ENCODE measurements at regions not wholly inside any gene's neighbourhood (a gene's known extent, or its start where the extent isn't known, plus 50 kb on each side); places are given as distances from the start of the nearest gene placed in this dataset.

DNA sequence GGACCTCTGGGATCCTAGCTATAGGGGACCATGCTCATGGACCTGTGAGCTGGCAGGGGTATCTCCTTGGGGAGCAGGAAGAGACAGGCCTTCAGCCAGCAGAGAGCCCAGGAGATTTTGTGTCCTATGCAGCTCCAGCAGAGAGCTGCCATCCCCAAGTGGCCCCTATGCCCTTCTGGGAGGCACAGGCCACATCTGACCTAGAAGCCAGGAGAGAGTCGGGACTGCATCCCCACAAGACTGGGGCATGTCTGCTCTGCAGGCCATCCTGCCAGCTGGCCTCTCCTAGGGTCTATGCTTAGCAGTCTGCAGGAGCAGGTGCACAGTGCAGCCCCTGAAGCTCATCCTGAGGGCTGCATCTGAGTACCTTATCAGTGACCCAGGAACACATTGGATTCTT lies 279.5 kb downstream of the KIF2B start:
- no peaks in the 10 kb centered on the region for H3K9me2 ChIP-seq (replicated peaks; ENCODE audit: low read depth, low read length)
- no peak overlapping the region for H2AFZ ChIP-seq (ENCODE audit: low read length)
- no peaks in the 10 kb centered on the region for H3K79me2 ChIP-seq (ENCODE audit: insufficient read depth, low read length)
- no peaks in the 10 kb centered on the region for H4K20me1 ChIP-seq (ENCODE audit: insufficient read depth, low read length, poor library complexity, severe bottlenecking)
- no peak overlapping the region for H3K4me3 ChIP-seq (ENCODE audit: low read length, poor library complexity, severe bottlenecking)
- H3K9ac ChIP-seq (ENCODE audit: low read depth, low read length, poor library complexity, severe bottlenecking) = no peak overlapping the region
- H3F3A ChIP-seq (ENCODE audit: low read depth) = no peaks in the 10 kb centered on the region
- no peak overlapping the region for H3K4me2 ChIP-seq (ENCODE audit: low read depth, low read length, poor library complexity, severe bottlenecking)
- H3K36me3 ChIP-seq (ENCODE audit: insufficient read depth, low read length) = no peaks in the 10 kb centered on the region
- TF ChIP-seq EZH2phosphoT487 (IDR thresholded peaks at IDR 0.05; ENCODE audit: borderline replicate concordance) = no peak
- TF ChIP-seq, protein P1, sequence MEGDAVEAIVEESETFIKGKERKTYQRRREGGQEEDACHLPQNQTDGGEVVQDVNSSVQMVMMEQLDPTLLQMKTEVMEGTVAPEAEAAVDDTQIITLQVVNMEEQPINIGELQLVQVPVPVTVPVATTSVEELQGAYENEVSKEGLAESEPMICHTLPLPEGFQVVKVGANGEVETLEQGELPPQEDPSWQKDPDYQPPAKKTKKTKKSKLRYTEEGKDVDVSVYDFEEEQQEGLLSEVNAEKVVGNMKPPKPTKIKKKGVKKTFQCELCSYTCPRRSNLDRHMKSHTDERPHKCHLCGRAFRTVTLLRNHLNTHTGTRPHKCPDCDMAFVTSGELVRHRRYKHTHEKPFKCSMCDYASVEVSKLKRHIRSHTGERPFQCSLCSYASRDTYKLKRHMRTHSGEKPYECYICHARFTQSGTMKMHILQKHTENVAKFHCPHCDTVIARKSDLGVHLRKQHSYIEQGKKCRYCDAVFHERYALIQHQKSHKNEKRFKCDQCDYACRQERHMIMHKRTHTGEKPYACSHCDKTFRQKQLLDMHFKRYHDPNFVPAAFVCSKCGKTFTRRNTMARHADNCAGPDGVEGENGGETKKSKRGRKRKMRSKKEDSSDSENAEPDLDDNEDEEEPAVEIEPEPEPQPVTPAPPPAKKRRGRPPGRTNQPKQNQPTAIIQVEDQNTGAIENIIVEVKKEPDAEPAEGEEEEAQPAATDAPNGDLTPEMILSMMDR (conservative IDR thresholded peaks at IDR 0.05; ENCODE audit: low read length) = no peak
- no peaks in the 10 kb centered on the region for H3K27me3 ChIP-seq (ENCODE audit: insufficient read depth, low read length, poor library complexity, severe bottlenecking)
- H3K9me3 ChIP-seq (ENCODE audit: insufficient read depth, low read depth, low read length) = peaks cover 6% of the 10 kb centered on the region; the same call in 1 of the 2 replicates
- H3K4me1 ChIP-seq (ENCODE audit: insufficient read depth, low read length, poor library complexity, severe bottlenecking) = no peaks in the 10 kb centered on the region

DNA sequence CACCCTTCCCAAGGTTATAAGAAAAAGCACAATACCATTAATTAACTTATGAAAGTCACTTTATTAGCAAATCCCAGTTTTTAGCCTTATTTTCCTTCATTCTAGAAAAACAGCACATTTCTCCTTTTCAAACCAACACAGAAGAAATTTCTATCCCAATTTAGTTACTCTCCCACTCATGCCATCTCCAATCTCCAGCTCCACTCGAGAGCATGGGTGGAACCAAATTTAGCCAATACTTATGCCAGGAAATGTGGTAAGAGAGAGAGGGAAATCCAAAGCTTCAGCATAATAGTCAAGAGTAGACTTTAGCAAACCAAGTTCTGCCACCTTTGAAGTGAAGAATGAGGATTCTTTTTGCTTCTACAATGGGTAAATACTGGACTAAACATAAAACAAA lies 288.8 kb downstream of the KIF2B start:
- Histone ChIP-seq H3F3A (ENCODE audit: low read depth) (no peaks in the 10 kb centered on the region), H3K9ac (ENCODE audit: low read depth, low read length, poor library complexity, severe bottlenecking) (no peak overlapping the region), H3K27me3 (ENCODE audit: insufficient read depth, low read length, poor library complexity, severe bottlenecking) (no peaks in the 10 kb centered on the region), H4K20me1 (ENCODE audit: insufficient read depth, low read length, poor library complexity, severe bottlenecking) (no peaks in the 10 kb centered on the region), H3K4me1 (ENCODE audit: insufficient read depth, low read length, poor library complexity, severe bottlenecking) (no peaks in the 10 kb centered on the region), H3K4me3 (ENCODE audit: low read length, poor library complexity, severe bottlenecking) (no peak overlapping the region), H3K9me2 (replicated peaks; ENCODE audit: low read depth, low read length) (no peaks in the 10 kb centered on the region), H3K4me2 (ENCODE audit: low read depth, low read length, poor library complexity, severe bottlenecking) (no peak overlapping the region), H3K36me3 (ENCODE audit: insufficient read depth, low read length) (no peaks in the 10 kb centered on the region), H3K9me3 (ENCODE audit: insufficient read depth, low read depth, low read length) (no peaks in the 10 kb centered on the region), H2AFZ (ENCODE audit: low read length) (no peak overlapping the region), H3K79me2 (ENCODE audit: insufficient read depth, low read length) (no peaks in the 10 kb centered on the region)
- TF ChIP-seq EZH2phosphoT487 (IDR thresholded peaks at IDR 0.05; ENCODE audit: borderline replicate concordance) = no peak
- TF ChIP-seq, protein P1 (conservative IDR thresholded peaks at IDR 0.05; ENCODE audit: low read length) = no peak

DNA sequence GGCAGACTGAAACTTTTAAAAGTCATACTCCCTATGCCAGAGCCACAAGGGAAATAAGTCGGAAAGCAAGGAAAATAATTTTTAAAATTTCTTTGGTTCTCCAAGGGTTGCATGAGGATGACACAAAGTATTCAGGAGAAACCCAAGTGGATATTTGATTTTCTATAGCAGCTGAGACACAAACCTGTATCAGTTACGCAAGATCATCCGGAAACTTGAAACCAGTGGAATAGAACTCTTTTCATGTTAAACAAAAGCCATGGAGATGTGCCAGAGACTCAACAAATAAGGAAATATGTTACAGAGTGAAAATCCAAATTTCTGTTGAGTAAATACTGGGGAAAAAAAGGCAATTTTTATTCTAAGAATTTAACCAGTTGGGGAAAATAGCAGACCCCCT lies 294.7 kb downstream of the KIF2B start:
- Histone ChIP-seq H3K79me2 (ENCODE audit: insufficient read depth, low read length) (no peaks in the 10 kb centered on the region), H3F3A (ENCODE audit: low read depth) (no peaks in the 10 kb centered on the region), H4K20me1 (ENCODE audit: insufficient read depth, low read length, poor library complexity, severe bottlenecking) (no peaks in the 10 kb centered on the region), H3K9me2 (replicated peaks; ENCODE audit: low read depth, low read length) (no peaks in the 10 kb centered on the region), H3K9me3 (ENCODE audit: insufficient read depth, low read depth, low read length) (no peaks in the 10 kb centered on the region), H3K9ac (ENCODE audit: low read depth, low read length, poor library complexity, severe bottlenecking) (no peak overlapping the region), H2AFZ (ENCODE audit: low read length) (no peak overlapping the region), H3K36me3 (ENCODE audit: insufficient read depth, low read length) (no peaks in the 10 kb centered on the region), H3K4me1 (ENCODE audit: insufficient read depth, low read length, poor library complexity, severe bottlenecking) (no peaks in the 10 kb centered on the region), H3K4me3 (ENCODE audit: low read length, poor library complexity, severe bottlenecking) (no peak overlapping the region), H3K4me2 (ENCODE audit: low read depth, low read length, poor library complexity, severe bottlenecking) (no peak overlapping the region), H3K27me3 (ENCODE audit: insufficient read depth, low read length, poor library complexity, severe bottlenecking) (no peaks in the 10 kb centered on the region)
- TF ChIP-seq, protein P1 (conservative IDR thresholded peaks at IDR 0.05; ENCODE audit: low read length) = no peak
- TF ChIP-seq EZH2phosphoT487 (IDR thresholded peaks at IDR 0.05; ENCODE audit: borderline replicate concordance) = no peak

Data from Loucy (cell line).